ENCODE measurements at regions not wholly inside any gene's neighbourhood (a gene's known extent, or its start where the extent isn't known, plus 50 kb on each side); places are given as distances from the start of the nearest gene placed in this dataset.

GRCh38 chr1:29584776-29585175 is 348.5 kb downstream of the PTPRU start (continued):
- no peak for TF ChIP-seq REST (IDR thresholded peaks at IDR 0.05; ENCODE audit: low read depth)

- Histone ChIP-seq H3K4me3 (replicated peaks in 1 of 2; ENCODE audit: low read depth in 1 of 2, low read length in 2 of 2) (no peak overlapping the region), H3K9me3 (ENCODE audit: control insufficient read depth in 1 of 2, insufficient read depth in 1 of 2, low read depth in 1 of 2, low read length in 2 of 2) (no peaks in the 10 kb centered on the region), H4K20me1 (ENCODE audit: insufficient read depth) (no peaks in the 10 kb centered on the region), H2AFZ (ENCODE audit: low read depth, low read length, poor library complexity, severe bottlenecking) (no peak overlapping the region), H3K27ac (ENCODE audit: low read depth, low read length) (no peak overlapping the region), H3K27me3 (ENCODE audit: insufficient read depth, low read length) (no peaks in the 10 kb centered on the region), H3K4me2 (ENCODE audit: low read length) (no peak overlapping the region), H3K9me2 (ENCODE audit: insufficient read depth) (no peaks in the 10 kb centered on the region), H3K4me1 (ENCODE audit: control insufficient read depth in 1 of 2, insufficient read depth in 2 of 2, low read length in 2 of 2) (peaks cover 0 to 10% of the 10 kb centered on the region in 2 experiments; a peak in 1 of 4 replicates), H3K36me3 (ENCODE audit: control insufficient read depth in 1 of 2, insufficient read depth in 2 of 2, low read length in 2 of 2) (no peaks in the 10 kb centered on the region), H3K79me2 (ENCODE audit: insufficient read depth, low read length) (no peaks in the 10 kb centered on the region), H3K9ac (ENCODE audit: low read length) (no peak overlapping the region)
- CTCF ChIA-PET, result no interaction called here
- POLR2A ChIA-PET, result no interaction called here
- ATAC-seq (no peak), DNase-seq (ENCODE audit: low read depth, low spot score) (no peak)
- RAD21 ChIA-PET (ENCODE audit: low non-redundant PET in 1 of 2, low total read pairs in 2 of 2, uncharacterized antibody in 2 of 2, unreplicated experiment in 2 of 2), result no interaction called here
- TF ChIP-seq EGR1 (IDR thresholded peaks at IDR 0.05; ENCODE audit: low read depth) (no peak), EZH2phosphoT487 (IDR thresholded peaks at IDR 0.05; ENCODE audit: borderline replicate concordance) (no peak), ZFX (IDR thresholded peaks at IDR 0.05) (no peak), POLR2AphosphoS5 (IDR thresholded peaks at IDR 0.05; ENCODE audit: low read depth, low read length) (no peak), SP1 (IDR thresholded peaks at IDR 0.05; ENCODE audit: low read depth) (no peak)
- BruUV-seq (replicated peaks), result no TSS peak
- intact Hi-C loops (cut with micrococcal nuclease), result no loop called here
Observed at GRCh38 chr1:29584362-29584761, 348.0 kb downstream of the PTPRU start.

Measured in HCT116 (cell line).